H1 (cell line): ENCODE measurements at regions not wholly inside any gene's neighbourhood (a gene's known extent, or its start where the extent isn't known, plus 50 kb on each side); places are given as distances from the start of the nearest gene placed in this dataset.

Source experiments
- CTCF ChIA-PET: fragments of 300-600 bp; sonication (Branson Sonifier 250); formaldehyde crosslinking; loops from one replicate; lab custom pipeline; 2021; ENCODE audit not compliant: partially characterized antibody; lab: Charles Lee
- POLR2A ChIA-PET: fragments of 300-600 bp; sonication (Branson Sonifier 250); formaldehyde crosslinking; loops from one replicate; lab custom pipeline; 2021; ENCODE audit warnings: inconsistent platforms; ENCODE audit not compliant: partially characterized antibody; lab: Charles Lee
- DNase-seq, 2 experiments: peaks; one replicate each; pipeline versions ENCODE4 v3.0.0 to v3.0.0-alpha.2; 2010 to 2022; ENCODE audit warnings: low spot score in 2 of 2, low read depth in 1 of 2, mixed read lengths in 1 of 2
- FAIRE-seq: peaks from 2 replicates; lab custom pipeline; 2011; peaks lifted over from hg19 to GRCh38; lab: Jason Lieb, UNC
- H2AFZ ChIP-seq: 2 replicates; pipeline ENCODE4 v1.8.1; 2012; ENCODE audit warnings: low read length, inconsistent platforms
- H2AK5ac ChIP-seq: 2 replicates; pipeline ENCODE4 v1.6.1; 2013; ENCODE audit warnings: low read depth, low read length
- H2BK120ac ChIP-seq: replicated peaks from 2 replicates; pipeline ENCODE3; 2013; ENCODE audit warnings: low read depth, low read length, inconsistent platforms
- H2BK12ac ChIP-seq: 2 replicates; pipeline ENCODE4 v1.6.1; 2013; ENCODE audit warnings: low read depth, low read length
- H2BK15ac ChIP-seq: 2 replicates; pipeline ENCODE4 v1.6.1; 2013; ENCODE audit warnings: low read length
- H2BK20ac ChIP-seq: 2 replicates; pipeline ENCODE4 v1.6.1; 2013; ENCODE audit warnings: low read length
- H2BK5ac ChIP-seq: 2 replicates; pipeline ENCODE4 v1.6.1; 2013; ENCODE audit warnings: low read depth, low read length
- H3K14ac ChIP-seq: 2 replicates; pipeline ENCODE4 v1.6.1; 2013; ENCODE audit warnings: inconsistent platforms; ENCODE audit not compliant: insufficient read length
- H3K18ac ChIP-seq: 2 replicates; pipeline ENCODE4 v1.6.1; 2013; ENCODE audit warnings: low read length; ENCODE audit errors: extremely low read depth
- H3K23ac ChIP-seq: 2 replicates; pipeline ENCODE4 v1.6.1; 2013; ENCODE audit warnings: inconsistent platforms; ENCODE audit not compliant: insufficient read length
- H3K23me2 ChIP-seq: 2 replicates; pipeline ENCODE4 v1.6.1; 2013; ENCODE audit warnings: low read depth, low read length
- H3K27ac ChIP-seq: 2 replicates; pipeline ENCODE4 v1.6.1; 2011; ENCODE audit warnings: low read depth, low read length, inconsistent platforms
- H3K27me3 ChIP-seq, 4 experiments: replicated peaks in 1 of 4; 1 replicate in 1 of 4; 2 replicates in 3 of 4; pipeline versions ENCODE4 v1.6.1 to v1.8.1; 2011 to 2013; ENCODE audit warnings: low read length in 3 of 4, mild to moderate bottlenecking in 3 of 4, inconsistent platforms in 2 of 4, mixed read lengths in 2 of 4, moderate library complexity in 1 of 4; ENCODE audit not compliant: control insufficient read depth in 3 of 4, insufficient read depth in 3 of 4; ENCODE audit errors: extremely low read depth in 1 of 4
- H3K36me3 ChIP-seq, 4 experiments: 2 replicates each; pipeline versions ENCODE4 v1.6.1 to v1.8.1; 2011 to 2013; ENCODE audit warnings: mild to moderate bottlenecking in 4 of 4, low read length in 3 of 4, moderate library complexity in 2 of 4, control low read depth in 1 of 4, inconsistent platforms in 1 of 4; ENCODE audit not compliant: insufficient read depth in 4 of 4, control insufficient read depth in 2 of 4
- H3K4ac ChIP-seq: replicated peaks from 2 replicates; pipeline ENCODE3; 2013; ENCODE audit warnings: low read length, low read depth, mixed read lengths, inconsistent platforms; ENCODE audit not compliant: insufficient read length
- H3K4me1 ChIP-seq, 4 experiments: replicated peaks in 1 of 4; 1 replicate in 1 of 4; 2 replicates in 3 of 4; pipeline versions ENCODE4 v1.6.1 to v1.8.1; 2011 to 2013; ENCODE audit warnings: low read length in 3 of 4, inconsistent platforms in 2 of 4, mixed read lengths in 1 of 4; ENCODE audit not compliant: insufficient read depth in 4 of 4, control insufficient read depth in 3 of 4
- H3K4me2 ChIP-seq, 2 experiments: 2 replicates each; pipeline versions ENCODE4 v1.6.1 to v1.8.1; 2011 to 2013; ENCODE audit warnings: low read depth in 2 of 2, low read length in 2 of 2, control low read depth in 1 of 2, inconsistent platforms in 1 of 2, mild to moderate bottlenecking in 1 of 2; ENCODE audit not compliant: insufficient read depth in 1 of 2
- H3K4me3 ChIP-seq, 4 experiments: fragments of 200-600, 300-600 bp in 1 of 4; sonication (generic), shearing (Covaris generic), sonication (Bioruptor Twin) in 1 of 4; 2 replicates each; pipeline versions ENCODE4 v1.5.1 to v1.8.1; 2011 to 2016; ENCODE audit warnings: low read length in 4 of 4, low read depth in 3 of 4, control low read depth in 2 of 4, inconsistent platforms in 2 of 4, mild to moderate bottlenecking in 2 of 4, mixed read lengths in 1 of 4, moderate library complexity in 1 of 4; ENCODE audit not compliant: insufficient read depth in 2 of 4; ENCODE audit errors: extremely low read depth in 1 of 4
- H3K56ac ChIP-seq: replicated peaks from 2 replicates; pipeline ENCODE3; 2013; ENCODE audit warnings: low read depth, mild to moderate bottlenecking, mixed read lengths, low read length, inconsistent platforms; ENCODE audit not compliant: insufficient read length
- H3K79me1 ChIP-seq: 2 replicates; pipeline ENCODE4 v1.6.1; 2013; ENCODE audit warnings: low read depth, low read length, control low read depth
- H3K79me2 ChIP-seq, 2 experiments: 2 replicates each; pipeline versions ENCODE4 v1.6.1 to v1.8.1; 2012 to 2013; ENCODE audit warnings: low read length in 2 of 2, mild to moderate bottlenecking in 2 of 2, inconsistent platforms in 1 of 2; ENCODE audit not compliant: insufficient read depth in 2 of 2, control insufficient read depth in 1 of 2
- H3K9ac ChIP-seq, 4 experiments: replicated peaks in 1 of 4; 1 replicate in 1 of 4; 2 replicates in 3 of 4; pipeline versions ENCODE4 v1.6.1 to v1.8.1; 2011 to 2013; ENCODE audit warnings: low read depth in 3 of 4, low read length in 3 of 4, control low read depth in 2 of 4, mild to moderate bottlenecking in 2 of 4, moderate library complexity in 2 of 4, inconsistent platforms in 1 of 4; ENCODE audit errors: extremely low read depth in 1 of 4
- H3K9me3 ChIP-seq, 2 experiments: 2 replicates each; pipeline versions ENCODE4 v1.6.1 to v1.8.1; 2012 to 2013; ENCODE audit warnings: mild to moderate bottlenecking in 2 of 2, moderate library complexity in 2 of 2, control low read depth in 1 of 2, inconsistent platforms in 1 of 2, low read depth in 1 of 2, low read length in 1 of 2, mixed read lengths in 1 of 2; ENCODE audit not compliant: insufficient read depth in 2 of 2
- H4K20me1 ChIP-seq, 2 experiments: replicated peaks in 1 of 2; 2 replicates each; pipeline versions ENCODE3 to v1.8.1; 2011 to 2013; ENCODE audit warnings: inconsistent platforms in 2 of 2, low read length in 2 of 2, mild to moderate bottlenecking in 1 of 2; ENCODE audit not compliant: insufficient read depth in 2 of 2, control insufficient read depth in 1 of 2
- H4K5ac ChIP-seq: 2 replicates; pipeline ENCODE4 v1.6.1; 2013; ENCODE audit warnings: low read length, low read depth, mixed read lengths, inconsistent platforms; ENCODE audit not compliant: insufficient read length
- H4K8ac ChIP-seq: 2 replicates; pipeline ENCODE4 v1.8.0; 2013; ENCODE audit warnings: mild to moderate bottlenecking, moderate library complexity, low read length, inconsistent platforms; ENCODE audit not compliant: insufficient read depth; ENCODE audit errors: extremely low read depth
- H4K91ac ChIP-seq: replicated peaks from 2 replicates; pipeline ENCODE3; 2013; ENCODE audit warnings: low read length, mixed read lengths, inconsistent platforms; ENCODE audit not compliant: insufficient read length
- EGR1 ChIP-seq: IDR thresholded peaks from 2 replicates; pipeline ENCODE4 v1.6.1; 2011; ENCODE audit warnings: low read depth, low read length, borderline replicate concordance
- JUND ChIP-seq: IDR thresholded peaks from 2 replicates; pipeline ENCODE4 v1.6.1; 2011; ENCODE audit warnings: mild to moderate bottlenecking, improper control_type of control experiment, low read length
- MAFK ChIP-seq: IDR thresholded peaks from 2 replicates; pipeline ENCODE4 v1.6.1; 2012; ENCODE audit warnings: low read depth, mild to moderate bottlenecking, improper control_type of control experiment, low read length
- WGBS, 2 experiments: shearing (Covaris generic) in 1 of 2; methylation state at CpG; one replicate each; pipeline versions ENCODE4 v1.1.6 to v1.1.7; 2013 to 2015; ENCODE audit warnings: low lambda C conversion rate in 2 of 2, mixed read lengths in 2 of 2, inconsistent platforms in 1 of 2, low coverage in 1 of 2, missing lambda C conversion rate in 1 of 2; ENCODE audit not compliant: insufficient replicate concordance in 2 of 2, insufficient coverage in 1 of 2, insufficient read length in 1 of 2; ENCODE audit errors: extremely low coverage in 1 of 2, missing lambda C conversion rate in 1 of 2; 5-methylcytosine and 5-hydroxymethylcytosine counted together

DNA sequence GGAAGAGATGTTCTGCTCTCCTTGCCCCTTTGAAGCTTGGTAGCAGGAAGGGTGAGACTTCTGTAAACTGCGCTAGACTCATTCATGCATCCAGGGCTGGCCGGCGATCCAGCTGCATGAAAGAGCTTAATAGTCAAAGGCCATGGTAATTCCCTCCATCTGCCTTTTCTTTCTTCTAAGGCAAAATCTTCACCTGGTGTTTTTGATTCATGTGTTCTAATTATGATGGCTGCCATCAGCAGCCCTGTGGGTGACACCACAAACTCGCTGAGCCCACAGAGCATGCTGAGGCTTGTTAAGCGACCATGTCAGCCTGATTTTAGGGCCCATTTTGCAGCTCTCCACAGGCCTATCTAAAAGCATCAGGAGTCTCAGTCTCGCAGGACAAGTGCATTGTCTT lies 450.1 kb upstream of the TENM3 start:
- Histone ChIP-seq H2BK15ac (no peak overlapping the region), H3K56ac (no peak overlapping the region), H4K20me1 (no peaks in the 10 kb centered on the region), H2BK120ac (peak overlapping the region; percentile 62), H3K23me2 (no peaks in the 10 kb centered on the region), H4K91ac (peak overlapping the region; percentile 29), H3K4me1 (peaks cover 0 to 5% (median 4%) of the 10 kb centered on the region in 4 experiments; a peak in 4 of 7 replicates), H3K36me3 (no peaks in the 10 kb centered on the region; a peak in 1 of 8 replicates), H2BK5ac (peak overlapping the region; percentile 35; the same call in 1 of the 2 replicates), H3K23ac (no peak overlapping the region), H3K79me1 (no peaks in the 10 kb centered on the region), H2BK12ac (0 out of 2 replicates have a peak overlapping the region, but pooled peaks have one; percentile 12), H3K27me3 (no peaks in the 10 kb centered on the region), H2AFZ (peak overlapping the region; percentile 92), H3K27ac (0 out of 2 replicates have a peak overlapping the region, but pooled peaks have one; percentile 26), H4K5ac (peak overlapping the region; percentile 4), H2AK5ac (no peak overlapping the region), H3K18ac (no peak overlapping the region; the same call in 1 of the 2 replicates), H3K79me2 (no peaks in the 10 kb centered on the region), H3K14ac (no peak overlapping the region), H3K4me3 (no peak overlapping the region), H2BK20ac (peak overlapping the region; percentile 29; the same call in 1 of the 2 replicates), H4K8ac (no peak overlapping the region), H3K9me3 (peaks cover 2 to 7% of the 10 kb centered on the region in 2 experiments; a peak in 1 of 4 replicates), H3K4me2 (no peak overlapping the region), H3K4ac (no peak overlapping the region), H3K9ac (no peak overlapping the region; a peak in 1 of 7 replicates)
- DNase-seq (no peak), FAIRE-seq (peak; percentile 58)
- ChIA-PET POLR2A (no interaction called here), CTCF (interaction anchor here (0.8 to 1.2 kb wide), 2 partner anchors 8 to 144 kb away, joined by 3 read pairs; no protein-coding TSS in a partner anchor)
- WGBS, 2 experiments = 67% methylated on average over 6 of the region's 6 CpGs; no CpG with 5 or more reads in 1 of the 2 experiments
- TF ChIP-seq JUND (no peak), MAFK (no peak), EGR1 (no peak)
